HG03469 (cell line): ENCODE measurements at regions not wholly inside any gene's neighbourhood (a gene's known extent, or its start where the extent isn't known, plus 50 kb on each side); places are given as distances from the start of the nearest gene placed in this dataset.
"Not testable (repeated sequence)": the region's sequence is repeated elsewhere in the genome, so short reads cannot be mapped to it uniquely, and the experiment has no call there.

Experiments used
- ATAC-seq: cut with Tn5 transposase; IDR thresholded peaks from one replicate; pipeline ENCODE4 v1.9.1; 2021; ENCODE audit warnings: mild to moderate bottlenecking, moderate library complexity, moderate number of reproducible peaks; ENCODE audit not compliant: unreplicated experiment

DNA sequence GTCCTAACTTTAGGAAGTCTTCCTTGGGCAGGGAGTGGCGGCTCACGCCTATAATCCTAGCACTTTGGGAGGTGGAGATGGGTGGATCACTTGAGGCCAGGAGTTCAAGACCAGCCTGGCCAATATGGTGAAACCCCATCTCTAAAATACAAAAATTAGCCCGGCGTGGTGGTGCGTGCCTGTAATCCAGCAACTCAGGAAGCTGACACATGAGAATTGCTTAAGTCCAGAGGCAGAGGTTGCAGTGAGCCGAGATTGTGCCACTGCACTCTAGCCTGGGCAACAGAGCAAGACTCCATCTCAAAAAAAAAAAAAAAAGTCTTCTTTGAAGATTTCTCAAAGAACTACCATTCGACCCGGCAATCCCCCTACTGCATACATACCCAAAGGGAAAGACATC lies 50.0 kb upstream of the GPCPD1 start:
- not testable (repeated sequence) for ATAC-seq
